ENCODE measurements at regions not wholly inside any gene's neighbourhood (a gene's known extent, or its start where the extent isn't known, plus 50 kb on each side); places are given as distances from the start of the nearest gene placed in this dataset.

DNA sequence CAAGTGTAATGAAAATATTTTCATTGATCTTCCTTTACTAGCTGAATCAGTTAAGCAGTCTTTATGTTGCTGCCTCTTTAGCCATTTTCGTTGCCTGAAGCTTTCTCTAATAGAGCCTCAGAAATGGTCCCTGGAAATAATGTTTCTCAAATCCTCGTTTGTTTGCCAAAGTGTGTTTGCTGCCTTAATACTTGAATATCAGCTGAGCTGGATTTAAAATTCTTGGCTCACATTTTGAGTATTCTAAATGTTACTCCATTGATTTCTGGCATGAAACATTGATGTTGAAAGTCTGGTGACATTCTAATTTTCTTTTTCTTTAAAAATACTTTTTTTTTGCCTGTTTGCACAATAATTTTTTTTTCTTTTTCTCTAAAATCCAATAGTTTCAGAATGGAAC is 84.6 kb upstream of the SERBP1 start:
- Mint-ChIP-seq H3K36me3 (ENCODE audit: low read depth) (no peaks in the 10 kb centered on the region), H3K4me3 (no peak overlapping the region), H3K27me3 (no peaks in the 10 kb centered on the region), H3K9me3 (peaks cover 7% of the 10 kb centered on the region), H3K27ac (no peak overlapping the region), H3K4me1 (ENCODE audit: low read depth) (no peaks in the 10 kb centered on the region)
- Histone ChIP-seq H3K9me3 (ENCODE audit: control insufficient read depth in 1 of 2, insufficient read depth in 1 of 2, low read length in 2 of 2) (peaks cover 0 to 6% of the 10 kb centered on the region in 2 experiments), H3K4me1 (ENCODE audit: insufficient read depth, low read length) (no peaks in the 10 kb centered on the region), H3K36me3 (ENCODE audit: insufficient read depth, low read length) (no peaks in the 10 kb centered on the region), H3K27me3 (ENCODE audit: control insufficient read depth in 1 of 2, insufficient read depth in 2 of 2, low read length in 2 of 2) (no peaks in the 10 kb centered on the region), H3K4me3 (ENCODE audit: low read length) (no peak overlapping the region), H3K27ac (ENCODE audit: low read depth in 1 of 2, low read length in 2 of 2) (no peak overlapping the region)
- DNase-seq (no peak), ATAC-seq (ENCODE audit: poor library complexity) (no peak)
- CTCF ChIA-PET: interaction anchor here (1.8 kb wide), 1 partner anchor 14 kb away, joined by 5 read pairs; no protein-coding TSS in a partner anchor
- intact Hi-C loops (cut with DNase I, micrococcal nuclease): no loop called here
- no peak for TF ChIP-seq CTCF (IDR thresholded peaks at IDR 0.05)
- POLR2A ChIA-PET: no interaction called here

GRCh38 chr1:67515324-67516080 is 85.3 kb upstream of the SERBP1 start:
- H3K4me3 Mint-ChIP-seq: no peak overlapping the region
- Histone ChIP-seq H3K36me3 (ENCODE audit: insufficient read depth, low read length) (no peaks in the 10 kb centered on the region), H3K27ac (ENCODE audit: low read depth in 1 of 2, low read length in 2 of 2) (no peak overlapping the region), H3K27me3 (ENCODE audit: control insufficient read depth in 1 of 2, insufficient read depth in 2 of 2, low read length in 2 of 2) (no peaks in the 10 kb centered on the region), H3K9me3 (ENCODE audit: control insufficient read depth in 1 of 2, insufficient read depth in 1 of 2, low read length in 2 of 2) (peaks cover 0 to 6% of the 10 kb centered on the region in 2 experiments), H3K4me3 (ENCODE audit: low read length) (no peak overlapping the region), H3K4me1 (ENCODE audit: insufficient read depth, low read length) (no peaks in the 10 kb centered on the region)
- ATAC-seq (ENCODE audit: poor library complexity) (no peak), DNase-seq (no peak)
- intact Hi-C loops (cut with DNase I, micrococcal nuclease): no loop called here
- no peaks in the 10 kb centered on the region for H3K4me1 Mint-ChIP-seq (ENCODE audit: low read depth)
- H3K36me3 Mint-ChIP-seq (ENCODE audit: low read depth): no peaks in the 10 kb centered on the region
- no peaks in the 10 kb centered on the region for H3K27me3 Mint-ChIP-seq
- H3K9me3 Mint-ChIP-seq: peaks cover 7% of the 10 kb centered on the region
- CTCF ChIA-PET: interaction anchor here (1.8 kb wide), 1 partner anchor 15 kb away, joined by 5 read pairs; no protein-coding TSS in a partner anchor
- POLR2A ChIA-PET: no interaction called here
- H3K27ac Mint-ChIP-seq: no peak overlapping the region
- no peak for TF ChIP-seq CTCF (IDR thresholded peaks at IDR 0.05)

- H3K4me3 Mint-ChIP-seq: no peak overlapping the region
- peaks cover 7% of the 10 kb centered on the region for H3K9me3 Mint-ChIP-seq
- intact Hi-C loops (cut with DNase I, micrococcal nuclease): no loop called here
- H3K4me1 Mint-ChIP-seq (ENCODE audit: low read depth): no peaks in the 10 kb centered on the region
- DNase-seq (no peak), ATAC-seq (ENCODE audit: poor library complexity) (no peak)
- H3K27me3 Mint-ChIP-seq: no peaks in the 10 kb centered on the region
- no peak overlapping the region for H3K4me3 ChIP-seq (ENCODE audit: low read length)
- CTCF ChIA-PET: no interaction called here
- H3K36me3 Mint-ChIP-seq (ENCODE audit: low read depth): no peaks in the 10 kb centered on the region
- no peak overlapping the region for H3K27ac ChIP-seq (ENCODE audit: low read depth in 1 of 2, low read length in 2 of 2)
- TF ChIP-seq CTCF (IDR thresholded peaks at IDR 0.05): no peak
- H3K27me3 ChIP-seq (ENCODE audit: control insufficient read depth in 1 of 2, insufficient read depth in 2 of 2, low read length in 2 of 2): peaks cover 0 to 3% of the 10 kb centered on the region in 2 experiments
- no peaks in the 10 kb centered on the region for H3K36me3 ChIP-seq (ENCODE audit: insufficient read depth, low read length)
- no peak overlapping the region for H3K27ac Mint-ChIP-seq
- H3K4me1 ChIP-seq (ENCODE audit: insufficient read depth, low read length): no peaks in the 10 kb centered on the region
- POLR2A ChIA-PET: no interaction called here
- H3K9me3 ChIP-seq (ENCODE audit: control insufficient read depth in 1 of 2, insufficient read depth in 1 of 2, low read length in 2 of 2): peaks cover 0 to 6% of the 10 kb centered on the region in 2 experiments
Observed at GRCh38 chr1:67517046-67517445, 86.8 kb upstream of the SERBP1 start.

Data from CD4-positive, alpha-beta T cell (primary cell).